ENCODE measurements at regions not wholly inside any gene's neighbourhood (a gene's known extent, or its start where the extent isn't known, plus 50 kb on each side); places are given as distances from the start of the nearest gene placed in this dataset.

- no peak for DNase-seq (ENCODE audit: low read depth)
These were observed 94.1 kb downstream of the SIK1 start for GRCh38 chr21:43332861-43333297.

- DNase-seq (ENCODE audit: low read depth): no peak
These were observed 94.7 kb downstream of the SIK1 start for GRCh38 chr21:43331962-43332828.

DNA sequence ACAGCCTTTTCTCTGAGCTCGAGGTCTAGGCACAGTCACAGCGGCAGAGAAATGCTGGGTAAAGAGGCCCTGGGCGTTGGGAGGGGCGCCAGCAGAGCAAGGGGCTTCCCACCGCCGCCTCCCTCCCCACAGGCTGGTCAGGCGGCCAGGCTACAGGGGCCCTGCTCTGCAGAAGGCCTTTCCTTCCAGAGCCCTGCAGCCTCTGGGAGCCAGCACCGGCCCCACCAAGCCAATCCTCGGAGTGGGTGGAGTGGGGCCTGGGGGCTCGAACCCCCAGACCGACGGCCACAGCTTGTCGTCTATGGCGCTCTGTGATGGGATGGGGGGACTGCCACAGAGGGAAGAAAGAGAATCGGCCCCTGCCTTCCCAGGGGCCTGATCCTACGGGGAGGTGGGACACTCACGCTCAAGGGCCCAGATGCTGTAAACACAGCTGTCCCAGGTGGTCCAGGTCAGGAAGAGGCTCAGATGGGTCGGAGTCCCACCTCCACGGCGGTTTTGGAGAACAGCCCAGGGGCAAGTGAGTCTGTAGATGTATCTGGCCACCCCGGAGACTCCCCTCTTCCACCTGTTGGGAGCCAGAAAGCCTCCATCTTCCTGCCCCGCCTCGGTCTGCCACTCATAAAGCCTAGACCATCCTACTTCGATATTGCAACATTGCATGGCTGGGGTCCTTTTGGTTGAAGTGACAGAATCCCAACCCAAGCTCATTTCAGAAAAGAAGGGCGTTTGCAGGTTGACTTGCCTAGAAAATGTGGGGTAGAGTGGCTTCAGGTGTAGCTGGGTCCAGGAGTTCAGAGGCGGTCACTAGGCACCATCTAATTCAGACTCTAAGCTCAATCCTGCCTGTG lies 95.6 kb downstream of the SIK1 start:
- DNase-seq (ENCODE audit: low read depth): no peak

- DNase-seq (ENCODE audit: low read depth): no peak
These were observed 96.5 kb downstream of the SIK1 start for GRCh38 chr21:43330306-43330881.

- DNase-seq (ENCODE audit: low read depth): no peak
These were observed 97.1 kb downstream of the SIK1 start for GRCh38 chr21:43329711-43330269.

DNA sequence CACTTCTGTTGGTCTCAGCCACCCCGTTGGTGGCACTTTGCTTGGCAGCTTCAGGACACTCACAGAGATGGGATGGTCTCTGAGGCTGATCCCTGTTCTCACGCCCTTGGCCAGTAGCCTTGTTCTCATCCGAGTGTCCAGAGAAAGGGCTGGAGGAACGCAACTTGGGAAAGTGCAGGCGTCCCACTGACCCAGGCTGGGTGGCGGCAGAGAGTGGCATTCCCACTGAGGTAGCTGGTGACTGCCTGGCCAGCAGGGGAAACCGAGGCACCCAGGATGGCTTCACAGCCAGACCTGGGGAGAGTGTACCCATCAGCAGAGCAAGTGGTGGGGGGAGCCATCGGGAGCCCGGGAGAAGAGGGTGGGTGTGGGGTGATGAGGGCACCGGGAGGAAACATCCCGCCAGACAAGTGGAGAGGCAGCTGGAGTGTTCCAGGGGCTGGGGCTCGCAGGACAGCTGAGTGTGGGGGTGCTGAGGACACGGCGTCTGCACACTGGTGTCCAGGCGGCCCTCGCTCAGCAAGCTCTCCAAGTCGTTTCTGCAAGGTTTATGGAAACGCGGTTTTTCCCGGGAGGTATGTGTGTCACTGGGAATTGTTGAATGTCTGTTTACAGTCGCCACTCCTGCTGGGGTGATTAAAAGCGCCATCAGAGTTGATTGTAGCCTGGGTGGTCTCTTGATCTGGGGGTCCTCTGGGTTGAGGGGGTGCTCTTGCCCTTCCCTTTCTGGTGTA lies 97.8 kb downstream of the SIK1 start:
- no peak for DNase-seq (ENCODE audit: low read depth)

DNA sequence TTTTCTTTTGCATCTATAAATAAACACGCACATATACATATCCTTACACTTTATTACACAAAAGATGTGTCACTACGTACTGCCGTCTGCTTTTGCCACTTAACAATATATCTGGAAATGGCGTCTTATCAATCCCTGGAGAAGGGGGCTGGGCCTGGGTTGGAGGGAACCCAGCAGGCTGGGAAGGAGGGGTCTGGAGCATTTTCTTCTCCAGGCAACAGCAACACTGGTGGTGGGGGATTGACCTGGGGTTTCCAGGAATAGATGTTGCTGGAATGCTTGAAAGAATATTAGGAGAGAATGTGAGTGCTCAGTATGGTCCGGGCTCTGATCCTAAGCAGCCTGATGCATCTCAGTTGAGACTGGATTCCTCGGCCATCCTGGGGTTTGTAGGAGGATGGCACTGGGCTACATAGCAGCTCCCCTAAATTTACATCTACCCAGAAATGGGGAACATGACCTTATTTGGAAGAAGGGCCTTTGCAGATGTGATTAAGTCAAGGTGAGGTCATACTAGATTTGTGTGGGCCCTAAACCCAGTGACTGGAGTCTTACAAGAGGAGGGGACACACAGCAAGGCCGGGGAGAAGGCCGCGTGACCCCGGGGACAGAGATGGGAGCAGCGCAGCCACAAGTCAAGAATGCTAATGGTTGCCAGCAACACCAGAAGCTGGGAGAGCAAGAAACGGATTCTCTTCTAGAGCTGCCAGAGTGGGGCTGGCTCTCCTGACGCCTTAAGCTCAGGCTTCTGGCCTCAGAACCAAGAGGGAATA lies 98.6 kb downstream of the SIK1 start:
- no peak for DNase-seq (ENCODE audit: low read depth)

- no peak for DNase-seq (ENCODE audit: low read depth)
These were observed 100.8 kb downstream of the SIK1 start for GRCh38 chr21:43325968-43326715.

DNA sequence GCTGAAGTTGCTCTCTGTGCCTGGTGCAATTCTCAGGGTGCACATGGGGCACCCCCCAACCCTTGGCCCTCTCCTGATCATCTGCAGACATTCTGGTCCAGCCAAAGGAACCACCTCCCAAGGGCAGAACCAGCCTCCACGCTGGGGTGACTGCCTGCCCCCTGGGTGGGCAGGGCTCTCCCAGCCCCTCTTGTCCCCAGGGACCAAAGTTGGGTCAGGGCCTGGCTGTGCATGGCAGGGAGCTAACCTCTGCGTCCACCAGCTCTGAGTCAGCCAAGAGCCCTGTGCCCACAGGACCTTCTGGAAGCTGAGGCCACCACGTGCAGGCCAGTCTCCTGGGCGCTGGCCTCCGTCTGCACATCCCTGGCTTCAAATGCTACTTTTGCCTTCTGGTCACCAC lies 101.9 kb downstream of the SIK1 start:
- DNase-seq (ENCODE audit: low read depth): no peak

GRCh38 chr21:43324596-43324995 lies 102.3 kb downstream of the SIK1 start:
- DNase-seq (ENCODE audit: low read depth): no peak

- no peak for DNase-seq (ENCODE audit: low read depth)
These were observed 103.5 kb downstream of the SIK1 start for GRCh38 chr21:43323244-43324005.

DNA sequence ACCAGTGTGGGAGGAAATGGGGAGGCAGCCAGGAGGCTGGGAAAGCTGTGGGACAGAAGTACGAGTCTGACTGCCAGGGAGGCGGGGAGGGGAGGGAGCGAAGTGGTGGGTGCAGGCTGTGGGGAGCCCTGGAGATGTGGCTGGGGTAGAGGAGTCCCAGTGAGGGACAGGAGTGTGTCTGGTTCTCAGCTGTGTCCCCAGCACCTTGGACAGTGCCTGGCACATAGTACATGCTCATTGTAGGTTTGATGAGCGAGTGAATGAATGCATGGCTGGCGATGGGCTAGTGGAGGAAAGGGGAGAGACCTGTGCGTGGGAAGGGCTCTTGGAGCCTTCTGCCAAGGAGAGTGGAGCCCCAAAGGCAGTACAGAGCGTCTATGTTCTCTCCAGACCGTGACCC lies 104.1 kb downstream of the SIK1 start:
- no peak for DNase-seq (ENCODE audit: low read depth)

DNA sequence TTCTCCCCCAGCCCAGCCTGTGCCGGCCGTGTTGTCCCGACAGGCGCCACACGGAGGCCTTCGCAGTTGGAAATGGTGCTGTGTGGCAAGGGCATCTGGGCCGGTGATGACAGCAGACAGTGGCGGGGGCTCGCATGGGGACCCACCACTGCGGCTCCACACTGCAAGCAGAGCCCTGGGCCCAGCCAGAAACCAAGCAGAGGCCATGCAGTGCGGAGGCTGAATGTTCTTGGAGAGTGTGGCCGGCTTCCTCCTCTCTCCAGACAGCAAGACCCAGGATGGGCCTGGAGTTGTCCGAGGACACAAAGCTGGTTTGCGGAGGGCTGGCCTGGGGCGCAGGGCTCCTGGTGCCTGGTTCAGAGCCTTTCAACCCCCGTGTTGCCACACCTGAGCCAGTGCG lies 104.6 kb downstream of the SIK1 start:
- DNase-seq (ENCODE audit: low read depth): no peak

DNA sequence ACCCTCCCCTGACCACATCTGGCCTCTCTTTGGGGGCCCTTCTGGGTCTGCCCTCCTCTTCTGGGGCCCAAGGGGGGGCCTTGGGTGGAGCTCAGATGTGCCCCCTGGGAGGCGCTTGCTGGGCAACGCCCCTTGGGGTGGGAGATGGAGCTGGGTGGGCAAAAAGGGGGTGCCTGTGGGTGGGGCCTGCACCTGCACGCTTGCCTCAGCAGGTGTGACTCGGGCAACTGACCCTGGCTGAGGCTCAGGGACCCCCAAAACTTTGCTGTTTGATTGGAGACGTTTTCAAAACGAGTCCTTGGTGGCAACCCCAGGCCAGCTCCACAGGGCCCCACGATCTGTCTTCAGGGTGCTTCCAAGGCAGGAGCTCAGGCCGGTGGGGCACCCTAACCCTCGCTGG lies 105.3 kb downstream of the SIK1 start:
- DNase-seq (ENCODE audit: low read depth): no peak

DNA sequence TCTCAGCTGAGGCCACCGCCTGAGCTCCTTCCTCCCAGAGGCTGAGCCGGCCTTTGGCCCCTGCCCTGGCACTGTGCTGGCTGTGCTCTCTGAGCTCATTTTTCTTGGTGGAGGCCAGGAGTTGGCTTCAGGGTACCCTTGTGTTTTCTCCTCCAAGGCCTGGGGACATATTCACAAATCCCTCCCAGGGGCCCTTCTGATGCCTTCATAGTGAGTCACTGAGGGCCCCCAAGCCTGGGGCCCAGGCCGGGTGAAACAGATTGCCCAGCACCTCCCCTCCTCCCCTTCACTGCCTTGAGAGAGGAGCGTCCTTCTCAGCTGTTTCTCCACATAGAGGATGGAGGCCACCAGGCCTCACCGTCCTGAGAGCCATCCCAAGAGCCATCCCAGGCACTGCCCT lies 105.8 kb downstream of the SIK1 start:
- no peak for DNase-seq (ENCODE audit: low read depth)

DNA sequence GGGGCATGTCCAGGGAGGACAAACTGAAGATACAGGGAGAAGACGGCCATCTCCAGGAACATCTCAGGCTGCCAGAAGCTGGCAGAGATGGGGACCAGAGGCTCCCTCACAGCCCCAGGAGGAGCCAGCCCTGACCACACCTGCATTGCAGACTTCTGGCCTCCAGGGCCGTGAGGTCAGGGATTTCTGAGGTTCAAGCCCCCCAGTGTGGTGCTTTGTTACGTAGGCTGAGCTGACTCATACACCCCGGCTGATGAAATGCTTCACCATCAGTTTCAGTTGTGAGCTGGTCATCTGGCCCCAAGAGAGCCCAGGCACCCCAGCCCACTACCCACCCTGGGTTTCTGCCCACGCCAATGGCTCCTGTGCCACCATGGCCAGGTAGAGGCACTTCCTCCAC lies 106.4 kb downstream of the SIK1 start:
- no peak for DNase-seq (ENCODE audit: low read depth)

- DNase-seq (ENCODE audit: low read depth): no peak
These were observed 107.8 kb downstream of the SIK1 start for GRCh38 chr21:43318841-43319781.

DNA sequence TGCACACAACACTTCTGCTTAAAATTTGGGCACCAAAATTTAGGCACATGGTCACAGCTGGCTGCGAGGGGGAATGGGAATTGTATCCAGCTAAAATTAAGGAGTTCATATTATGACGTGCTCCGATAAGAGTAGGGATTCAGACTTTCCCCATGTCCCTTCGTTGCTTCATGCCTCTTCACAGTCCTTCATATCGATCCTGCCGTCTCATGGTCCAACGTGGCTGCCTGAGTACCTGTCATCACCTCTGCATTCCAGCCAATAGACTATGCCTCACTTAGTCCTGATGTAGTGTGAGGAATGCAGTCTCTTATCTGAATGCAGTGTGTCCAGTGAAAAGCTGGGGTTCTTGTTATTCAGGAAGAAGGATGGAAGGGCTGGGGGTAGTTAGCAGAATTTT lies 108.6 kb downstream of the SIK1 start:
- no peak for DNase-seq (ENCODE audit: low read depth)
